BJ (cell line): ENCODE measurements at regions not wholly inside any gene's neighbourhood (a gene's known extent, or its start where the extent isn't known, plus 50 kb on each side); places are given as distances from the start of the nearest gene placed in this dataset.

Source experiments
- CTCF ChIA-PET: fragments of 350-600 bp; formaldehyde crosslinking; extraction: SDS; loops from one replicate; lab custom pipeline; 2021; ENCODE audit warnings: antibody characterized with exemption, inconsistent platforms; lab: Yijun Ruan, JAX
- POLR2A ChIA-PET: fragments of 300-600 bp; sonication (Branson Sonifier 250); formaldehyde crosslinking; extraction: SDS; loops from one replicate; lab custom pipeline; 2021; ENCODE audit warnings: antibody characterized with exemption; lab: Charles Lee
- DNase-seq: peaks from one replicate; pipeline ENCODE4 v3.0.0-alpha.2; 2011; ENCODE audit warnings: low read depth
- H3K27me3 ChIP-seq: 2 replicates; pipeline ENCODE4 v1.6.0; 2011; ENCODE audit warnings: low read length; ENCODE audit not compliant: control insufficient read depth, insufficient read depth
- H3K36me3 ChIP-seq: 2 replicates; pipeline ENCODE4 v1.5.1; 2011; ENCODE audit warnings: low read length; ENCODE audit not compliant: control insufficient read depth, insufficient read depth
- H3K4me3 ChIP-seq: 2 replicates; pipeline ENCODE4 v1.5.1; 2011; ENCODE audit warnings: low read depth, mild to moderate bottlenecking, control low read depth, low read length
- CTCF ChIP-seq: IDR thresholded peaks from 2 replicates; pipeline ENCODE4 v1.5.1; 2011; ENCODE audit warnings: low read depth, mild to moderate bottlenecking, control low read depth, inconsistent platforms, low read length, moderate library complexity; ENCODE audit not compliant: insufficient read depth

GRCh38 chr2:12060886-12061285 lies 314.5 kb downstream of the LPIN1 start:
- H3K27me3 ChIP-seq, result no peaks in the 10 kb centered on the region; the same call in 1 of the 2 replicates
- no peak for TF ChIP-seq CTCF
- DNase-seq, result no peak
- H3K36me3 ChIP-seq, result no peaks in the 10 kb centered on the region
- ChIA-PET CTCF (no interaction called here), POLR2A (interaction anchor here (0.6 kb wide), 1 partner anchor 37 kb away, joined by 4 read pairs; no protein-coding TSS in a partner anchor)
- H3K4me3 ChIP-seq, result no peak overlapping the region

GRCh38 chr2:12061286-12062052 lies 315.0 kb downstream of the LPIN1 start:
- CTCF ChIA-PET, result no interaction called here
- H3K36me3 ChIP-seq, result no peaks in the 10 kb centered on the region
- no peak for TF ChIP-seq CTCF
- no peak for DNase-seq
- H3K27me3 ChIP-seq, result no peaks in the 10 kb centered on the region
- POLR2A ChIA-PET, result interaction anchor here (0.6 kb wide), 1 partner anchor 37 kb away, joined by 4 read pairs; no protein-coding TSS in a partner anchor
- no peak overlapping the region for H3K4me3 ChIP-seq

GRCh38 chr2:12062053-12062395 lies 315.6 kb downstream of the LPIN1 start:
- Histone ChIP-seq H3K27me3 (no peaks in the 10 kb centered on the region), H3K36me3 (no peaks in the 10 kb centered on the region), H3K4me3 (no peak overlapping the region)
- TF ChIP-seq CTCF, result no peak
- ChIA-PET CTCF (no interaction called here), POLR2A (no interaction called here)
- DNase-seq, result no peak

GRCh38 chr2:12063210-12063609 lies 316.8 kb downstream of the LPIN1 start:
- H3K36me3 ChIP-seq, result no peaks in the 10 kb centered on the region
- no peaks in the 10 kb centered on the region for H3K27me3 ChIP-seq
- H3K4me3 ChIP-seq, result no peak overlapping the region
- CTCF ChIA-PET, result no interaction called here
- no peak for TF ChIP-seq CTCF
- POLR2A ChIA-PET, result no interaction called here
- no peak for DNase-seq

- Histone ChIP-seq H3K27me3 (no peaks in the 10 kb centered on the region), H3K36me3 (no peaks in the 10 kb centered on the region), H3K4me3 (no peak overlapping the region)
- no peak for DNase-seq
- CTCF ChIA-PET, result no interaction called here
- TF ChIP-seq CTCF, result no peak
- POLR2A ChIA-PET, result no interaction called here
These were observed 317.7 kb downstream of the LPIN1 start for GRCh38 chr2:12064153-12064552.
